GM19240 (cell line): ENCODE measurements at regions not wholly inside any gene's neighbourhood (a gene's known extent, or its start where the extent isn't known, plus 50 kb on each side); places are given as distances from the start of the nearest gene placed in this dataset.
"Not testable (repeated sequence)": the region's sequence is repeated elsewhere in the genome, so short reads cannot be mapped to it uniquely, and the experiment has no call there.

Experiments
- DNase-seq: peaks from one replicate; pipeline ENCODE4 v3.0.0; 2011; ENCODE audit warnings: low spot score; ENCODE audit not compliant: insufficient read length

DNA sequence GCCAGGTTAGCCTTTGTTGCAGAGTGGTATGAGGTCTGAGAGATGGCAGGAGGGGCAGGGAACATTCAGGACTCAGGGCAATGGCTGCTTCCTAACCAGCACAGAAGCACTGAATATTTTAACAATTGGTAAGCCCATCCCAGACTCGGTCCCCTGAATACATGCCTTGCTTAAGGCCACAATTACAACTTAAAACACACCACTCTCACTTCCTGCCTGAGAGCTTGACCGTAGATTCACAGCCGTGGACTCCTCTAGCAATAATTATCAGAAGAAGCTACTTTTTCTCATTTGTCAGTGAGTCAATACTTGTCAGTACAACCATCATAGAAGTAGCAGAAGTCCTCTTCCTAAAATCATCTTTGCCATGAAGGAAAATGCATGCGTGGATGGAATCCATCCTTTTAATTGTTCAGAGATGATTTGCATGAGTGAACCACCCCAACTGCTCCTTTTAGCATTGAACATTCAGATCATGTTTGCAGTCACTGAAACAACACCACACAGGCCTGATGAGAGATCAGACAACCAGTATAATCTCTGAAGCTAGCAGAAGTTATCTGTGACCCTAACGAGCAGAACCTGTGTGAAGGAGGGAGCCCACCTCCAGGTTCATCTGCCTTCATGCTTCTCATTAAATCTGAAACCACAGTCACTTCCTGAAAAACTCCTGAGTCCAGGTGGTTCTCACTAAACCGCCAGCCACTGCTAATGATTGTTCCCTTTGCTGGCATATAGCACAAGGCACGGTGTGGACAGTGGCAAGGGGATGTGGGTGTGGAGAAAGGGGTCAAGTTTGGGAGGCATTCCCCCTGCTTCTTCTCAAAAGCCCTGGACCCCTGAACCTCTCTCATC is 333.9 kb upstream of the CNR1 start:
- no peak for DNase-seq

DNA sequence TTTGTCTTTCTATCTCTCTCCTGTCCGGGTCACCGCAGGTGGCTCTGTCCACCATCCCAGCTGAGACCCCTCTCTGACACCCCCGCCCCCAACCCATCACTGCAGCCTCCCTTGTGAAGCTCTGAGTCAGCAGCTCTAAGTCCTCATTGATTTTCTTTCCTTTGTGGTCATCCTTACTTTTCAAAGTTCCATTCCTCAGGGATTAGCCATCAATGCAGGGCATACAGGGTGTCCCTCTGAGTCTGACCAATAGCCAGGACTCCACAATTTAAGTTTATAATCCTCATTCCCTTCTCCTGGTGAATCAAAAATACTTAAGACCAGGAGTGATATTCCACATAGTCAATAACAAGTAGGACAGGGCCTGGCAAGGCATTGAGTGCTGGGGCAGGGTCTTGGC is 333.3 kb upstream of the CNR1 start:
- DNase-seq: no peak

DNA sequence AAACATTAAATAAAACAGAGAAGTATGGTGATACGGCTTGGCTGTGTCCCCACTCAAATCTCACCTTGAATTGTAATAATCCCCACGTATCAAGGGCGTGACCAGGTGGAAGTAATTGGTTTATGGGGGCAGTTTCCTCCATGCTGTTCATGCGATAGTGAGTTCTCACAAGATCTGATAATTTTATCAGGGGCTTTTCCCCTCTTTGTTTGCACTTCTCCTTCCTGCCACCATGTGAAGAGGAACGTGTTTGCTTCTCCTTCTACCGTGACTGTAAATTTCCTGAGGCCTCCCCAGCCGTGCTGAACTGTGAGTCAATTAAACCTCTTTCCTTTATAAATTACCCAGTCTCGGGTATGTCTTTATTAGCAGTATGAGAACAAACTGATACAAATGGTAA is 331.3 kb upstream of the CNR1 start:
- DNase-seq: not testable (repeated sequence)

DNA sequence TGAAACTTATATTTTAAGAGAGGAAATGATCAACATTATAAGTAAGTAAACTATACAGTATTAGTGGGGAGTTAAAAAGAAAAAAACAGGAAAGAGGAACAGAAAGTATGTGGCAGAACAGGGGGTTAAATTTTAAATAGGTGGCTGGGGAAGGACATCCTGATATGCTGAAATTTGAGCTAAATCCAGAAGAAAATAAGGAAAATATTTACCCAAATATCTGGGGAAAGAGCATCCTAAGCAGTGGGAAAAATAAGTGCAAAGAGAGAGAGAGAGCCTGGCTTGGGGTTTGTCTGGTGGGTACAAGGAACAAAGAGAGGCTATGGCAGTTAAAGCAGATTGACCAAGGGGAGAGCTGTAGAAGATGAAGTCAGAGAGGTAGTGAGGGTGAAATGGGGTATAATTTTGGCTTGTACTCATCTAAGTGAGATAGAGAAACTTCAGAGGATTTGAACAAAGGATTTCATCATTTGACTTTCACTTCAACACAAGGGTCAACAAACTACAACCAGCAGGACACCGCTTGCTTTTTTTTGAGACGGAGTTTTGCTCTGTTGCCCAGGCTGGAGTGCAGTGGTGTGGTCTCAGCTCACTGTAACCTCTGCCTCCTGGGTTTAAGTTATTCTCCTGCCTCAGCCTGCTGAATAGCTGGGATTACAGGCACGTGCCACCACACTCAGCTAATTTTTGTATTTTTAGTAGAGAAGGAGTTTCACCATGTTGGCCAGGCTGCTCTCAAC is 328.4 kb upstream of the CNR1 start:
- DNase-seq: no peak

DNA sequence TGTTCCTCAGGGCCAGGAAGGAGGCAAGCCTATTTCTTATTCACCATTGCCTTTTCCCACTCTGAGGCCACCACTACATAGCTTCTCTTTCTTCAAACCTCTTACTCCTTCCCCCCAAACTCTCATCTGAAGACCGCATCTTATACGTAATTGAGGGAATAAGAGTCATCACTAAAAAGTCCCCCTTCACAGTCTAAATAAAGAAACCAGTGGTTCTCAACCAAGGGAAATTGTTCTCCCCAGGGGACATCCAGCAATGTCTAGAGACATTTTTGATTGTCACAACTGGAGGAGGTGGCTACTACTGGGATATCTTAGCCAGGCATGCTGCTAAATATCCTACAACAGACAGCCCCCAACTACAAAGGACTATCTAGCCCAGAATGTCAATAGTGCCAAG is 327.6 kb upstream of the CNR1 start:
- no peak for DNase-seq

GRCh38 chr6:88492824-88493223 is 326.7 kb upstream of the CNR1 start:
- DNase-seq: no peak

- DNase-seq: no peak
These were observed 326.1 kb upstream of the CNR1 start for GRCh38 chr6:88492241-88492640.

GRCh38 chr6:88491266-88491880 is 325.2 kb upstream of the CNR1 start:
- DNase-seq: no peak

DNA sequence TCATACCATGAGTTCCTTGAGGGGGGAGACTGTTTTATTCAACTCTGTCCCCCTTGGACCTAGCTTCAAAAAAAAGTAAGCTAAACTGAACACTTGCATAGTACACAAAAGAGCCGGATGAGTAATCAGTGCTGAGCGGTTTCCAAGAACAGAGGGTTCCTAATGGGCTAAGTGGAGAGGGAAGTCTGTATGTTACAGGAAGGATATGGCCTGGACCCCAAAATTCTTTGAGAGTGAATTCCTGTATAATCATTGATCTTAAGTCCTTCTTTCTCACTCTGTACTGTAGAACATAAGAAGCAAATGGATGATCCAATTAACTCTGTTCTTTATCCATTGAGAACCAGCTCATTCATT is 324.7 kb upstream of the CNR1 start:
- no peak for DNase-seq

DNA sequence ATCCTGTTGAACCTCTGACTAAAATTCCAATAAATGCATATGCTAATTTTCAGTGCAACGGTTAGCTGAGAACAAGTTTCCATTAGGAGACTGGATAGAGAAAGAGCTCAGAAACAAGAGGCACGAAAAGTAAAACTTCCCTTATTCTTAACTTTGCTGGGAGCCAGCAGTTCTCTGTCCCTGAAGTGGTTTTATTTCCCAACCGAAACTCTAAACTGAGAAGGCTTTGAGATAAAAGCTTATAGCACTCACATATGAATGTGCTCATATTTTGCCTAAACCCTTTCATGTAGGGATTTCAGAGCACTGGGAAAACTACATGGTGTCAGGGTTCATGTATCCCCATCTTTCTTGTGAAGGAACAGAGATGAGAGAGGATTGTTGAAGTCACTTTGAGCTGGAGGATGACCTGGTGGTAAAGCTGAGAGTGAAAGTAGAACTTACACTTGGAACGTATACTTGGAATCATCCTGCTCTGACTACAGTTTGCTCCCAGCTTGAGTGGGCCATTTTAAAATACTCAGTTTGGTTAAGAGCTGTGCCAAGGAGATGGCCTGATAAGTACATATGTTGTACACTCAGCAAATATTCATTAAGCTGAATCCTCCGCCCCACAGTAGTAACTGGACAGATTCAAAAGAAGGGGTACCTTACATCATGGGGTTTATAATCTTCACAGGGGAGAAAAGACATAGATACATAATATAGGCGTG is 324.2 kb upstream of the CNR1 start:
- no peak for DNase-seq

DNA sequence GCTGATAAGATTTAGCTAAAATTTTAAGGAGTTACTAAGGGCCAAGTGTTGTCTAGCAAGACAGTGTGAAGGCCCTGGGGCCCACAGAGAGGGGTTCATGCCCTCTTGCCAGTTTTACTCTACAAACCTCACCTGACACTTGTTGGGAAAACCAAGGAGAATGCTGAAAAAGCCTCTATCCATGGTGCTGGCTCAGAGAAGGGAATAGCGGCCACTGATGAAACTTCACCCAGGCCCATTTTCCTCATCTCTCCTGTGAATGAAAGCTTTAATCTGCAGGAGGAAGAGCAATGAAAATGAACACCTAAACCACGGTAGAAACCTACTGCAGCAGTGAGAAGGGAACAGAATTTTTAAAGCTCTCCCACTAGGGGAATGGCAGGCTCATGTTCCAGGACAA is 317.3 kb upstream of the CNR1 start:
- no peak for DNase-seq

DNA sequence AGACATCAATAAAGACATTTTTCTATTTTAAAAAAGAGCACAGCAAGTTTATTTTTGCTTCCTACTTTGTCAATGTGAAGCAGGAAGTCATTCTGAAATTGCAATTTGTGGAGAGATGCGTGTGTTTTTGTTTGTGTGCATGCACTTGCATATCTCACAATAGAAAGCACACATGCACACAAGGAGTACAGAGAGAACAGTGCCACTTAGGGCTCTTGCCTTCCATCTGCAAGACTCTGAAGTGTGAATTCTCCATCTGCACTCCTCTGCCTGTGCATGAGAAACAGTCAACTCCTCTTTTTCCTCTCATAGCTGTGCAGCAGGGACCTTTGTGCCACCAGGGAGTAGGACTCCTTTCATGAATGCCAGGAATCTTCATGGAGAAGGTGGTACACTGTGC is 316.3 kb upstream of the CNR1 start:
- no peak for DNase-seq

GRCh38 chr6:88481519-88481918 is 315.4 kb upstream of the CNR1 start:
- DNase-seq: no peak

DNA sequence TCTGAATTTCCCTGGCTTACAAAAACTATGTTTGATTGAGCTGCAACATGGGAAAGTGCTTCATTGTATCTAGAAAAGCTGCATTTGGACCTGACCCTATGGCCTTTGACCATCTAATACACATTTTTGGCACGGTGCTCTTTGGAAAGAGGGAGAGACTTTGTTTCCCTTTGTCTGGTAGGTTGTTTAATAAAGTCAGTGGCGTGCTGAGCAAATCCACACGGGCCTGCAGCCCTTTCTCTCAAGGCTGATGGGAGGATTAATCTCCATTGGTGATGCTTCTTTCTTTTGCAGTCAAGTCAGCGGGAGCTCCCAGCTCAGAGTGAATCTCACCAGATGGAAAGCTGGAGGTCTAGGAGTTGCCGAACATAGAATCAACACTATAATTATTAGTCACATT is 314.7 kb upstream of the CNR1 start:
- no peak for DNase-seq

GRCh38 chr6:88477413-88477812 is 311.3 kb upstream of the CNR1 start:
- no peak for DNase-seq

DNA sequence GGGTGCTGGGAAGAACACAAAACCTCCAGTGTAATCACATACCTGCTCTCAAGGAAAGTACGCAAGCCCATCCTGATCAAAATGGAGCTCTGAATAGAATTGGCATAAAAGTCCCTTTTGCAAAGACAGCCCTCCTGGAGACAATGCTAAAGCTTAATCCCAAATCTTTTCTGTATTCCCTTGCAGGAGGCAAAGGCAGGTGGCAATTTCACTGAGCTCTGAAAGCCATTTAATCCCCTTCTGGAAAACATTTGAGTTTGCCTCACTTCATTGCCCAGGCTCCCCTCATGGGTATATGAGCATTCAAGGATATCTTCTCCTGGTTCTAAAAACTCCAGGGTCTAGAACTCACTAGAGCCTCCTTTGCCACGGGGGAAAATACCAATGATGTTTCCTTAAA is 310.2 kb upstream of the CNR1 start:
- DNase-seq: no peak

GRCh38 chr6:88474720-88475119 is 308.6 kb upstream of the CNR1 start:
- no peak for DNase-seq

GRCh38 chr6:88473589-88473988 is 307.4 kb upstream of the CNR1 start:
- no peak for DNase-seq

- DNase-seq: no peak
These were observed 306.8 kb upstream of the CNR1 start for GRCh38 chr6:88472851-88473525.

DNA sequence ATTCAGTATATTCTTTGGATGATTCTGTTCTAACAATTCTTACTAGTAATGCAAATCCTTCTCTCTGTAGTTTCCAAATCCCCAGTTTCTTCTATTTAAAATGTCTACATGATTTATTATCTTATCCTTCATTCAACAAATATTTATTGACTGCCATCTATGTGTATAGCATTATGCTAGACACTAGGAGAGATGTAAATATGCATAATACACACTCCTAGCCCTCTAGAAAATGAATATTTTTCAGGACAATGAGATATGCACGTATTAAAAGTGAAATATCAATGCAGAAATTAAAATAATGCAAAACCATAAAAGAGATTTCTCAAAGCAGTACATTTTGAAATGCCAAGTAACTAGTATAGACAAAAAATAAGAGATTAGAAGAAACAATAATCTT is 293.5 kb upstream of the CNR1 start:
- DNase-seq: no peak

DNA sequence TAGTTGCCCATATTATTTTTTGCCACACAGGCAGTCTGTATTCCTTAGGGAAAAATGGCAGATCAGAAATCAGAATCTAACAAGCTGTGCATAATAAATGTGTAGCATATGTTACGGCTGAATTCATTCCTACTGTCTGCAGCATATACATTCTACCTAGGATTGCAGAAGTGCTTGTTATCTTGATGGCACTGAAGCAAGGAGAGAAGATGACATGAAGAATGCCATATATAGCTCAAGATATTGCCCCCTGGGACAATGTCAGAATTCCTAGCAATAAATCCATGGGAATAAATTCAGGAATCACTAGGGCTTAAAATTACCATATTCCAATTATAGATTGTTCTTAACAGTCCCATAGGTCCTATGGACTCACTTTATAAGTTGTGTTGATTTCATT is 293.0 kb upstream of the CNR1 start:
- DNase-seq: no peak
